HG02678 (cell line): ENCODE measurements at regions not wholly inside any gene's neighbourhood (a gene's known extent, or its start where the extent isn't known, plus 50 kb on each side); places are given as distances from the start of the nearest gene placed in this dataset.
"Not testable (repeated sequence)": the region's sequence is repeated elsewhere in the genome, so short reads cannot be mapped to it uniquely, and the experiment has no call there.

Experiments used
- ATAC-seq: cut with Tn5 transposase; IDR thresholded peaks from one replicate; pipeline ENCODE4 v1.9.1; 2021; ENCODE audit warnings: mild to moderate bottlenecking, moderate library complexity; ENCODE audit not compliant: unreplicated experiment

DNA sequence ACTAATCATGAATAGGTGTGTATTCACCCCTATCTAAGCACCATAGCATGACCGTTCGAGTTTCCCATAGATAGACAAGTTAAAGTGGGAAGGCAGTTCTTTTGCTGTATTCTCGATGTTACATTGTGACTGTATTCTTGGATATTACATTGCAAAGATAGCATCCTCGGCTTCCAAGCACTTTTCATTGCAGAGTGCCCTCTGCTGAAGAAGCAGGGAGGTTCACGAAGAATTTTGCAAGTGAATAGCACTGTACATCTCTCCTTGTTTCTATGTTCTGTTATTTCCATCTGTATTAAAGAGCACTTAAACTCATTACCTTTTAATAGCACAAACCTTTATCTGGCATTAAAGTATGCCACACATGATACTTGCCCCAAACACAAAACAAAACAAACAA, 426.7 kb upstream of the ARX start:
- no peak for ATAC-seq

- no peak for ATAC-seq
Measured at GRCh38 chrX:25433307-25433706, 417.5 kb upstream of the ARX start.

DNA sequence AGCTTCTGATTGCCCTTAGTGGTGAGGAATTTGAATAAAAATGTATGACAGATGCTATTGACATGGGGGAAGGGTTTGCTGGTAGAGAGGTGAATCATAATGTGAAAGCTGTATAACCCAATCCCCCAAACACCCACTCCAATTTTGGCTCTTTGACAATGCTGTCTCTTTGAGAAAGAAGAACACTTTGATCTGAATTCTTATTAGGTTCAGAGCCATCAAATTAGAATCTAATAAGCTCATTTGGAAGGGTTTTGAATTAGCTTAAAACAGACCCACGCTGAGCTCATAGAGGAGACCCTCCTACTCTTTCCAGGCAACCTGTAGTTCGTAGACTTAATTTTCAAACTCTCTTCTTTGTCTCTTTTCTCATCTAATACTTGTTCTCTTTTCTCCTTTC, 416.6 kb upstream of the ARX start:
- ATAC-seq = no peak

DNA sequence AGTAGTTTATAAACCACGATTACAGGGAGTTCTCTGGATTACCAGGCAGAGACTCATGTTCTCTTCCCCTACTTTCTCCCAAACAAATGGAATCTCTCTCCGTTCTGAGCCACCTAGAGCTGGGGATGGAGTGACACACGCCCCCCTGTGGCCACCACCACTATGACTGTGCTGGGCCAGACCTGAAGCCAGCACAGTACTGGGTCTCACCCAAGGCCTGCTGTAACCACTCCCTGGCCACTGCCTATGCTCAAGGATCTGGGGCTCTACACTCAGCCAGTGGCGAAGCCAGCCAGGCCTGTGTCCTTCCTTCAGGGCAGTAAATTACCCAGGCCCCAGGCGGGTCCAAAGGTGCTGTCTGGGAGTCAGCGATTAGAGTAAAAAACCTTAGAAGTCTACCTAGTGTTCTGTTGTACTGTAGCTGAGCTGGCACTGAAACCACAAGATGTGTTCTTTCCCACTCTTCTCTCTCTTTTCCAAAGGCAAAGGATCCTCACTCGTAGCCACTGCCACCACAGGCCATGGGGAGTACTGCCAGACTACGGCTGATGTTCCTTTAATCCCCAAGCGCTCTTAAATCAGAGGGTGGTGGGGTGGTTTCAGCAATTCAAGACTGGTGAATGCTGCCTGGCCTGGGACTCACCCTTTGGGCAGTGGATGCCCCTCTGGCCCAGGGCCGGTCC, 412.2 kb upstream of the ARX start:
- ATAC-seq = no peak

GRCh38 chrX:25404163-25404562, 388.4 kb upstream of the ARX start:
- not testable (repeated sequence) for ATAC-seq

- ATAC-seq = no peak
Measured at GRCh38 chrX:25389266-25389665, 373.5 kb upstream of the ARX start.

- no peak for ATAC-seq
Measured at GRCh38 chrX:25383196-25383595, 367.4 kb upstream of the ARX start.

GRCh38 chrX:25356456-25356855, 340.7 kb upstream of the ARX start:
- no peak for ATAC-seq

GRCh38 chrX:25344161-25344936, 328.6 kb upstream of the ARX start:
- ATAC-seq = no peak

DNA sequence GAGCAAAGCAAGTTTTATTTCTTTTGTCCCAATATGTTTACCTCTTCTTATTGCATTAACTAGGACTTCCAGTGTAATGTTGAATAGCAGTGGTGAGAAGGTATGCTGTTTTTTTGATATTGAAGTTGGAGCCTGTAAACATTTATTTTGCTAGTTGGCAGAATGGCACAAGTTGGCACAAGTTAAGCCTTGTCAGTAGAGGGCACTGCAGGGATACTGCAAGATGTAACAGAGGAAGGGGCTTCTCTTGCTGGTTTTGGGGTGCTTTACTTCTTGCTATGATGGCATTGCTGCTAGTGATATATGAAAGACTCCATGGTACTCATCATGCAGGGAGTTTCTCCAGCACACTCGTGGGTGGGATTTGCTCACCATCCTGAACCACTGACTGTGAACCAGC, 327.3 kb upstream of the ARX start:
- no peak for ATAC-seq

DNA sequence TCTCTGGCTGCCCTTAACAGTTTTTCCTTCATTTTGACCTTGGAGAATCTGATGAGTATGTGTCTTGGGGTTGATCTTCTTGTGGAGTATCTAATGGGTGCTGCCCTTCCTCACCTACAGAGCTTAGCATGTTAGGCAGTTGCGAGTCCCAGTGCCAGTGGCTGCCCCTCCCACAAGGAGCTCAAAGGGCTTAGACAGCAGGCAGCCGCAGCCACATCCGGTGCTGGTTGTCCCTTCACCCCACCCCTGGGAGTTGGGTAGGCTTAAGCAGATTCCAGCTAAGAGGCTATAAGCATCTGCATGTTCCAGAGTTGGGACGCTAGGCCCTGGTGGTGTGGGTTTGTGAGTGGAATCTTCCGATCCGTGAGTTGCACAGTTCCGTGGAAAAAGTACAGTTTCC, 322.1 kb upstream of the ARX start:
- ATAC-seq = no peak

DNA sequence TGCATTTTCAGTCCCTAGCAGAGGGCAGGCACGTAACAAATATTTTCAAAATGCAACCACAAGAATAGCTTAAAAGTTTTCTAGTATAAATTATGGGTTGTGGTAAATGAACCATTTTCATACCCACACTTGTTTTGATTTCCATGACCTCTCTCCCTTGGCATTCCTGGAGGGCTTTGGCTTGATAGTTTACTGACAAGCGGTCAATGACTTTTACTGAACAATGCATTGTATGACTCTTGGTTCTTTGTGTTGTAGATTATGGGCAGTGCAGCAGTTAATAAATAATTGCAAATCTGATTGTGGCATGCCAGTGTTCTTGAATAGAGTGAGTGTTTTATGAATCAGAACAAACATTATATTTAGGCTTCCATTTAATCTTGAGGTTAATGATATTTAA, 285.2 kb upstream of the ARX start:
- ATAC-seq = no peak

DNA sequence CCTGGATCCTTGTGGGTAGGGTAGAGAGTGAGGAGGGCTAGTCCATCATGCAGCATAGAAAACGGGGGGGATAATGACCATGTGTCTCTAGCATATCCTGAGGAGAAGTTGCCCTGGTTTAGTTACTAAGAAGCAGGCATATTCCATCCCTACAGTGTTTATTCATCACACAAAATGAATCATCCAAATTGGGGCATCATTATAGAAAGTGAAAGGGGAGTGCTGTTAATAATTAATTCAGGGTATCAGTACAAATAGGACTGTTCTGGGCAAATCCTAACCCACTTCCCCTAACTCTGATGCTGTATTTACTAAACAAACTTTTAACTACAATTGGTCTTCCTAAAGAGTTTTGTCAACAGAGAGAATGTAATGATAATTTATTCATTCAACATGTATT, 281.1 kb upstream of the ARX start:
- no peak for ATAC-seq

- ATAC-seq = no peak
Measured at GRCh38 chrX:25295466-25295865, 279.7 kb upstream of the ARX start.

DNA sequence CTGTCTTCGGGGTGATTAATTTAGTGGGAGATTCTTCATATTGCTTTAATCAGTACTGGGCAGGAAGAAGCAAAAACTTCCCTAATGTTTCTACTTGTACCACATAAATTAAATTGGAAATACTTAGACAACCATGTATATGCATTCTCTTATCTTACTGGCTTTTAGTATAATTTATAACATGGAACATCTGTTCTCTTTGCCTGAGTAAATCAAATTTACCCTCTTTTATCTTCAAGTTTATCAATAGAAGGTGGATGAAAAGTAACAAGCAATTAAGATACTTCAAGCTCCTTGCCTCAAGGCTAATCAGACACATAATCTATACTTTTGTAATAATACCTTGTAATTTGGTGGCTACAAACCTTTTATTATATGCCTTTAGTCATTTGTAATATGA, 274.4 kb upstream of the ARX start:
- ATAC-seq = no peak

DNA sequence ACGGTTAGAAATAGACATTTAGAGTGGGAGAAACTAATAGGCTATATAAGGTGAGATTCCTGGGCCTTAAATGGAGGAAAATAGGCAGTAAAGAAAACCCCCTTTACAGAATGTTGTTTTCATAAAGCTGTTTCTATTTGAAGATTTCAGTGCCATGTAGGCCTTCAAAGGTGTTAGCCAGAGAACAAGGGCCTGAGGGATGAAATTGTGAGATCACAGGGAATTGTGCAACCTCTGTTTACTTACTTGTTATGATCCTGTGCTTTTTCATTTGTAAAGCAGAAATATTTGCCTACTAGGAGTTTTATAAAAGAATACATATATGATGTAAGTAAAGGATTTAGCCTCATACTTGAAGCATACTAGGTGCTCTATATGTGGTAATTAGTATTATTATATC, 272.9 kb upstream of the ARX start:
- ATAC-seq = no peak

DNA sequence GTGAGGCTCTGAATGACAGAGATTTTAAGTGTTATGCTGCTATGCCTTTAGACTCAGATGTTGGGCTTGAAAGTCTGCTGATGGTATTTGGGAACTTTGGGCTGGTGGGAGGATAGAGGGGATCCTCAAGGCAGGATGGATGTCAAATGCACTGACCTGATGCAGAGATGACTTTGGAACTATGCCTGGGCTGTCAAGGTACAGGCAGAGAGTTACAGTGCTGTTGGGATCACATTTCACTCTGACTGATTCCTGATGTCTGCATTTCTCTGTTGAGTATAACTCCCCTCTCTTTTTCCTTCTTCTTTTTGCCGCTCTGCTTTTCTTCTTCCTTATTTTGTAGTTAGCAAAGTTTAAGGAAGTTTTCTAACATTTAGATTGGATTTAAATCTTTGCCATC, 271.8 kb upstream of the ARX start:
- ATAC-seq = no peak

DNA sequence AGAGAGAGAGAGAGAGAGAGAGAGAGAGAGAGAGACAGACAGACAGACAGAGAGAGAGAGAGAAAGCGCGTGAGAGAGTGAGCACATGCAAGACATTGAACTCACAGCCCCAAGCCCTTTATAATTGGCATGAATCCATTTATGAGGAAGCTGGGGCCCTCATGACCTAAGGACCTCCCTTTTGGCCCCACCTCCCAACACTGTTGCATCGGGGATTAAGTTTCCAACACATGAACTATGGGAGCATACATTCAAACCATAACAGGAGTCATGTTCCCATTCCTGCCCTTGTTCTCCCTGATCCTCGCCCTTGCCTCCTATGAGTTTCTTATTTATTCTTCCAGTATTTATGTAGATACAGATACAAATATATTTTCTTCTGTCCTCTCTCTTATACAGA, 269.8 kb upstream of the ARX start:
- ATAC-seq = no peak

DNA sequence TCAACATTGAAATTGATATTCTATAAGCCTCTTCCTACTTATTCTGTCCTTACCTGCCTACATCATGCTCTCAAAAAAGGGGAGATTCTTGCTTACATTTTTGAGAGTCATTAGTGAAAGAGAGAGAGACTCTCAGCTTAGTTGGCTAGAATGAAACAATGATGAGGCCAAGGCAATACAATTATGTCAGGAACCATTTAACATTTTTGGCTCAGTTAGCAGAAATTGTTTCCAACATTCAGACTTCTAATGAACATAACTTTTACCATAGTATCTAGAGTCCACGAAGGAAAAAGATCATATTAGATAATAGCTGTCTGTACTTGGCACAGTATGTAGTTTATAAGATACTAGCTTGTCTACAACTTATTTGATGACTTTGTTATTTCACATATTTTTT, 263.7 kb upstream of the ARX start:
- no peak for ATAC-seq

GRCh38 chrX:25278341-25278740, 262.6 kb upstream of the ARX start:
- no peak for ATAC-seq

DNA sequence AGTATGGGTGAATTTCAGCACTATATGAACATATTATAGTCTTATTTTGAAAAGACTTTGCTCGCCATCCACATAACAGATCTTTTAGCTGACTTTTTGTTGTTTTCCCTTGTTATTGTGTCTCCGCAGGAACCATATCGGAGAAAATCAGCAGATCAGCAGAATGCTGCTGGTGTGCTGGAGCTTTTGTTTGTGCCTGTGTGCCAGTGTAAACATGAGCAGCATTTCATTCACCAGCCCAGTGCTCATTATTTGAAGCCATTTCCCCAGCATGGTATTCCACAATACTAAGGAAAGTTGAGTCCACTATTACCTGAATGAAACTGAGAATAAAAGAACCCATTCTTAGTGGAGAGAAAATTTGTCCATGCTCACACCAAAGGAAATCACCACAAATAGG, 261.8 kb upstream of the ARX start:
- no peak for ATAC-seq

DNA sequence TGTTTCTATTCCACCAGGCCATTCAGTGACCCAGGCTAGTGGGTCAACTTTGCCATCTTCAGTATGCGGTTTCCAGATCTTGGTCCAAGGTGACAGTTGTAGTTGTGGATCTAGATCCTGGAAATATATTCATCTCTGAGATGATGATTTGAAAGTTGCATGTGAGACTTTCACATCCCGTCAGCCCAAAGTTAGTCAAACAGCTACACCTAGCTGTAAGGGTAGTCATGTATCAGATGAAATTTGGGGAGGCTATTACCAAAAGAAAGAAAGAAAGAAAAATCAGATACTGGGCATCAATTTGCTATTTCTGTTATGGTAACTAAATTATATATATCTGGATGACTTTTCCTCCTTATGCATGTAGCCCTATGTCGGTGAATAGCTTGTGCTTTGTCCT, 259.4 kb upstream of the ARX start:
- ATAC-seq = no peak

GRCh38 chrX:25241461-25241860, 225.7 kb upstream of the ARX start:
- no peak for ATAC-seq
